RKO (cell line): ENCODE measurements at regions not wholly inside any gene's neighbourhood (a gene's known extent, or its start where the extent isn't known, plus 50 kb on each side); places are given as distances from the start of the nearest gene placed in this dataset.

Experiments used
- DNase-seq: peaks from one replicate; pipeline ENCODE4 v3.0.0-alpha.2; 2016; ENCODE audit warnings: low spot score

DNA sequence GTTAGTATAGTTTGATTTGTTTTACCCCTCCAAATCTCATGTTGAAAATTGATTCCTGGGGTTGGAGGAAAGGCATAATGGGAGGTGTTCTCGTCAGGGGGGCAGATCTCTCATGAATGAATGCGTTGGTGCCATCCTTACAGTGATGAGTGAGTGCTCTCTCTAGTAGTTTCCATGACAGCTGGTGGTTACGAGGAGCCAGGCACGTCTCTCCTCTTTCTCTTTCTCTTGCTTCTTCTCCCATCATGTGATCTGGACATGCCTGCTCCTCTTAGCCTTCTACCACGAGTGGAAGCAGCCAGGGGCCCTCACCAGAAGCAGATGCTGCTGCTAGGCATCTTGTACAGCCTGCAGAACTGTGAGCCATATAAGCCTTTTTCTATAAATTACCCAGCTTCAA, 454.1 kb downstream of the EFNA5 start:
- no peak for DNase-seq

DNA sequence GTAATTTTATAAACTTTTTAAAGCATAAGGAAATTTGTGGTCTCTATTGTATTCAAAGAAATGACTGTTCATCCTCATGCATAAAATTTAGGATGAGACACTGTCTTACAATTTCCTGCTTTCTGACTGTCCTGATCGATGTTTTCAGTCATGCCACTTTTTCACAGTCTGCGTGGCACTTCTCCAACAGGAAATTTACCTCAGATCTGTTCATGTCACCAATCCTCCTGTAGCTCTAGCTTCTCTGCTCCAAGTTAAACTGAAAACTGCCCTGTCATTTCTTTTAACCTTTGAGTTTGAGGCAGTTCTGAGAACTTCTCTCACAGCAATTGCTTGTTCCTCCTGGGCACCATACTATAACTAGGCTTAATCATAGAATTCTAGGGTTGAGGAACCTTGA, 455.1 kb downstream of the EFNA5 start:
- DNase-seq = no peak

DNA sequence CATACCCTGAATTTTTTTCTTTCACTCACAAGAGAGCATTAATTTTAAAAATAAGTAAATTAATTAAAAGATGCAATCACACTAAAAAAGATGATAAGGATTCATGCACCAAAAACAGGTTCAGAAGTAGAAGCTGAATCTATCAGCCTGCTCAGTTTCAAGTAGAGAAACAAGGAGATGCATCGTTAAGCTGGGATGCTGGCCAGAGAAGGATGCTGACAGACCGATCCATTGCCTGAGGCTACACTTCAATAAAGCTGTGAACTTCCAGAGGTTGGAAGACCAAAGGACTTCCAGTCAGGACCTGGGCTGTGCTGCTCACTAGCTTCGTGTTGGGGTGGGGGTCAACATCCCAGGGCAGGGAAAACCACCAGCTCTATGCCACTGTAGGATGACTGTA, 457.7 kb downstream of the EFNA5 start:
- no peak for DNase-seq

DNA sequence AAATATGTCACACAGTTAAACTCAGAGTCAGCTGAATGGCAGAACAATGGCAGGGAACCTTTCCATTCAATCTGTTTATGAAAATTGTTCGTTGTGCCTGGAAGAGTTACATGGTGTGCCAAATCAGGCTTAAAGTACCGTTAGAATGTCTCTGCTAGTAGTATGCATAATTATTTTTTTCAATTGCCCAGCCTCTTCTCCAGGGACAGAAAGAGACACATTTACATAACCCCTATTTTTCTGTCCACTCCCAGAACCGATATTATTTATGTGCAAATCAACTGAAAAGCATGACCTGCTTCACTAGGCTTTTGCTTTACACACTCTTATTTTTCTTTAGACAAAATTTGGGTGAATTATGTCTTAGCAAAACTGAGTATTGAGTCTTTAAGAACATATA, 459.1 kb downstream of the EFNA5 start:
- DNase-seq = no peak

DNA sequence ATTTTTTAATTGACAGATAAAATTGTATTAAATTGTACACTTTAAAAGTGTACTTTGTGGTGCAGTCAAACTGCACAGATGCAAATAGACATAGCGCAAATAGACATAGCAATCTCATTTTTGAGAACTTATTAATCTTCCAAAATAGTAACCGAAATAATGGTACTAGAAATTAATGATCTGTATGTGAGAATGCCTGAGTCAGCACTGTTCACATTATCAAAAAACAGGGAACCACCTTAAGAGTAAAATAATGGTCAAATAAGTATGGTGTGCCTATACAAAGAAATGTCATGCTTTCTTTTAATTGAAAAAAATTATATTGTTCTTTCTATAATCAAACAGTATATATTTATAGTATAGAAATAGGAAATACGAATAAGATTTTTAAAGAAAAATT, 461.9 kb downstream of the EFNA5 start:
- DNase-seq = no peak

DNA sequence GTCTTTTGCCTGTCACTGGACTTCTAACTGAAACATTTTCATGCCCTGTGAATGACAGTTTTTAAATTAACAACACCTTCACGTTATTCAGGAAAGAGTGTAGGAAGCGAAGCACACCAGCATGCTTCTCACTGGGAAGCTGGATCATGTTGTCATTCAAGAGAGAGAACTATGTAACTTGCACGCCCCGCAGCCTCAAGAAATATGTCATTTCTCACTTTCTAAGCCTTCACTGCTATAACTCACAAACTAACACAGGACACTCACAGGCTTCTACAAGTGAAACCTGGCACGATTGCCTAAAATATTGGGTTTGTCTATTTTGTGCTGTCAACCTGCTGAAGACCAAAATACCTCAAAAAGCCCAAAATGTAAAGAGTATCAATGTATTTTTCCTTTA, 466.3 kb downstream of the EFNA5 start:
- DNase-seq = no peak

DNA sequence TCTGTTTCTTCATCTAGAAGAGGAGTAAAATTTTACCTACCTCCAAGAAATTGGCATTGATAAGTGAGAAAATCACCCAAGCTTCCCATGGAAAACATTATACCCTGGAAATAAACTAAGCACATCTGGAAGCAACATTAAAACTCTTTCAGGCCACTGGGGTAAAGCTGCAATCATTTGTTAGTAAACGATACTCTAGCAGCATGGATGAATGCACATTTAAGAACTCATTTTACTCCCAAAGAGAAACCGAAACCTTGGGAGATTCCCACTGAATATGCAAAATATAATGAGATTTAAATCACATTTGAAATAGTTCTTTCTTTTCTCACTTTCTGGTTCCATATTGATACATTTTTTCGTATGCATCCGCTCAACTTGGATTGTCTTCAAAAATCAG, 467.5 kb downstream of the EFNA5 start:
- no peak for DNase-seq

DNA sequence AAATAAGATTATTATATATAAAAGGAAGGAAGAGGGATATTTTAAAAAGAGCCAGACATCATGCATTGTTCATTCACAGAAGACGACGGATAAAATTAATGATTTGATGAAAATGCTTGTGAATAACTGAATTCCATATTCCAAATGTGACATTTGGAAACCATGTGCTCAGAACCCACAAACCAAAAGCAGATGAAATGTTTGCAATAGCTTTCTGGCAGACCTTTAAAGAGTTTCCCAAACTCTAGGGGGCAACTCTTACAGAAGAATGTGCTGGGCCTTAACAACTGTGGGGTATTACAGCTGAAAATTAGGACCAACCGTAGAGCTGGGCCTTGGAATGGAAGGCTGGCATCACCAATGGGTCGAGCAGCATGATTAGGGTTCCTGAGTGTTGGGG, 471.0 kb downstream of the EFNA5 start:
- no peak for DNase-seq

DNA sequence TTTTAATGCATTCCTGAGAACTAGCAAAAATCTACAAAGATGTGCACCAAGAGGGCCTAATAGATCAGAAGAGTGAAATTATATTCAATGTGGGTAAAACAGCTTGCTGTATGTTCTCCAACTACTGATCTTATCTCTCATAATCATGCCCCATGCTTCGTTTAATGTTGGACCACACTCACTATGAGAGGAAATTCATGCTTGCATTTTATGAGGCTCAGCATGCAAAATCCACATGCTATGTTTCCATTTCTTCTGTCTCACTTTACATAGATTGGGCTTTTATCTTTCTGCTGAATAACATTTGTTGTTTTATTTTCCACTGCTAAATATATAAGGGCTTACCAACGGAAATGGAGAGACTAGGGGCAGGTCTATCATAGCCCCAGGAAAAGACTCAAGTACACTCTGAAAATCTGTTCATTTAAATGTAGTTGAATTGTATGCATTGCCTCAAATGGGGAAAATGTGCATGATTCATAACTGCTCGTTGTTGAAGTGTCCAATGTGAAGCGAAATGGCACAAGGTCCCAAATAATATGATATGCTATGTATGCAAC, 474.2 kb downstream of the EFNA5 start:
- DNase-seq = no peak

DNA sequence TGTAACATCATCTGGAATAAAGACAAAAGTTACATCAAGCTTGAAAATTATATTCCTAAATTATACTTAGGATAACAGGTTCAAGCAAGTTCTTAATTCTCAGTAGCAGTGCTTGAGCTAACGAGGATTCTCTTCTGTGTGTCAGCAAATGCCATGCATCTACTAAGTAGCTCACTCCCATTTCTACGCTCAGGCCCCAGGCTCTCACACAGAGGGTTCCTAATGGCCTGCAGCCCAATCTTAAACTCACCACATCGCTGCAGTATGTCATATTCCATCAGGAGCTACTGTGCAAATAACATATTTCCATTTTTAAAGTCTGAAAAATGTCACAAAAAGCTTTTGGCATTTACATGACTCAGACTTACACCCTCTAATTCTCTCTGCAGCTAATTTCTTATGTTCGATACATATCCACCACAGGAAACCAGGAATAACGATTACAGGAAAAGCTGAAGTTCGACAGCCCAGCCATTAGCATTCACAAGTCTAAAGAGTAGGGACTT, 474.8 kb downstream of the EFNA5 start:
- DNase-seq = no peak

DNA sequence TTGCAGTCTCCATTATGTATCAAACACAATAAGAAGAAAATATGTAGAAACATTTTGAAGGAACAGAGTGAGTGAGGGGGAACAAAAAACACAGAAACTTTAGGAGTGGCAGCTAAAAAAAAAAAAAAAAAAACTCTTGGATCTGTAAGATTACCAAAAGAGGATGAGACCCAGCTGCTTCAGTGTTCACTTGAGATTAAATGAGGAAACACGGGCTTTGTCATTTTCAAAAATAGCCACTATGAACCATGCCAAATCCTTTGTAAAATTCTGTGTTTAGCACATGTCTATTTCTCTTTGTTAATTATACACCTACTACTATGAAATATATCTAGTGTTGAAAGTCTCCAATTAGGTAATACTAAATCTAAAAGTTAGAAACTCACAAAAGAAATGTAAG, 485.9 kb downstream of the EFNA5 start:
- DNase-seq = no peak

DNA sequence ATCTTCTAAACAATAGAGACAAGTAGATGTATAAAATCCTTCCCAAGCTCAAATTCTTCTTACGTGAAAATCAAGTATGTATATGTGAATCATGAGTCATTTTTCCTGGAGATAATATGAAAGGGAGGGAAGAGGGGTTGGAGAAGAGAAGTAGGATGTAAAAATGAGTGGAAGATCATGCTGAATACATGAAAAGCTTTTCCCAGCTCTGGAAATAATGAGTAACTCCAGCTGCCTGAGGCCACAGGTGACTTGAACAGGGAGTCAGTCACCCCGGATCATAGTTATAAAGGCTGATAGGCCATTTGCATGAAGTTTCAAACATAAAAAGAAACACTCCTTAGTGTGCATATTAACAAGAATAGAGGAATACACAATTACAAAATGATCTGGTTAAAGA, 486.7 kb downstream of the EFNA5 start:
- no peak for DNase-seq

DNA sequence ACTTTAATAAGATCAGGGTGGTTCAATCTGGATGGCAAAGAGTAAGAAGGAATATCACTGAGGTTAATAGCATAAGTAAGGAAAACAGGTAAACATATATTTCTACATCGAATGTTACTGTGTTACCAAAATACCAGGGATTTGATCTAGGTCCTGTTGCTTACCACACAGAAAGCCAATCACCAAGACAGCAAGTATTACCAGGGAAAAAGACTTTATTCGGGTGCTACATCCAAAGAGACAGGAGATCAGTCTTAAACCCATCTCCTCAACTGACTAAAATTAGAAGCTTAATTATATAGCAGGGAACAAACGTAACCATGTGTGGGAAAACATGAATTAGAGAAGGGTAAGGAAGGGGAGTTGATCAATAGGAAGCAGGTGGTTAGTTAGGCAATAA, 500.1 kb downstream of the EFNA5 start:
- no peak for DNase-seq

DNA sequence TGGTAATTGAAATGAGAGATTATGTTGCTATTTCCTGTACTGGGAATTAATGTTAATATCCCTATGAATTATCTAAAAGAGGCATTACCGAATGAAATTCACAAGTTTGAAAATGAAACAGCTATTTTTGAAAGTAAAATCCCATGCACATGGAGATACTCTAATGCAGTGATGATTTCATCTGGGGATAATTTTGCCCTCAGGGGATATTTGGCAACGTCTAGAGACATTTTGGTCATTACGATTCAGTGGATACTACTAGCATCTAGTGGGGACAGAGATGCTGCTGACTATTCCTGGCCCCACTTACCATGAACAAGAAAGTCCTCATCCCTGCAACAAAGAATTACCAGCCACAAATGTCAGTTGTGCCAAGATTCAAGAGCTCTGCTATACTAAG, 500.9 kb downstream of the EFNA5 start:
- DNase-seq = no peak

DNA sequence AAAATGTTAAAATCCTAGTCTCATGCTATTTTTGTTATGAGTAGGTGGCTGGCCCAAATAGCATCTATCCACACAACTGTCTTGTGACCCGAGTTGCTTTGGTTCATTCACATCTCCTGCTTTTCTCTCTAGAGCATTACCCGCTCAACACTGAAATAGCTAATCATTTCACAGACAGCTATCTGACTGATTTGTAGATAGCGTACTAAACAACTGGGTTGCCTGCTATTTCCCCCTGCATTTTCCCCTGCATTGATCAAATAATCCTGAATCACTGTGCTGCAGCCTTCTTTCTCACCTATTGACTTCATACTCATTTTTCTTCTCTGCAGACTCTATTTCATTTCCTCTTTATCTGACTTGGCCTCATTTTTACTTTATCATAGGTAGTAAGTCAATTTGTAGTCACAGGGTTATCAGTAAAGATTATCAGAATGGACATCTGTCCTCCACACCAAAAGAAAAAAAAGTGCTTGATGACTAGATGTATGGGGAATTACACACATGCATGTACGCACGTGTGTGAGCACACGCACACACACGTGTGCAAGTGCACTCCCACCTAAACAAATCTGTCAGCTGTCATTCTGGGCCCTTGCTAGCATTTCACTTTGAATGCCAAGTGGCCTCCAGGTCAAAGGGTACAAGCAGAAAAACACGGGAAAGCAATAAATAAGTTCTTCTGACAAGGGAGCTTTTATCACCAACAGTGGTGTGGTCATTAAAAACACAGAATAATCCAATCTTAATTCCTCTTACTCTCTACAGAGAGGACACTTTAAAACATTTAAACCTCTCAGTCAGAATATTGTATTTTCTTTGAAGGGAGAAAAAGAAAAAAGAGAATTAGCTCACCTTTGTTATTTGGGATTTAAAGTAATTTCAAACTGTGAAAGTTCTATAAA, 501.6 kb downstream of the EFNA5 start:
- no peak for DNase-seq

DNA sequence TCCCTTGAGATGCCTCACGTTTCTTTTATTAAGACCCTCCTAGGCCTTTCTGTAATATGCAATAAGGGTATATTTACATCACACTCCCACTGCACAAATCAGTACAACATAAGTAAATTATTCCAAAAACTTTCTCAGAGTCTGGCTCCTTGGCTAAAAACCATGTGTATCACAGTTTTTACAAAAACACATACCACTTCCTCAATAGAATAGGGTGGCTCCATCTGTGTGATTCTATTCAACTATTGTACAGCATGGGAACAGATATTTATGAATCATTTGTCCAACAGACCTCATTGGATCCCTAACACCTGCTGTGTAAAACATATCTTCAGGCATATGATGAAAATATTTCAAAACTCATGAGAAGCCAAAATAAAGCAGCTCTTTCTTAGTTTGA, 502.7 kb downstream of the EFNA5 start:
- DNase-seq = no peak

DNA sequence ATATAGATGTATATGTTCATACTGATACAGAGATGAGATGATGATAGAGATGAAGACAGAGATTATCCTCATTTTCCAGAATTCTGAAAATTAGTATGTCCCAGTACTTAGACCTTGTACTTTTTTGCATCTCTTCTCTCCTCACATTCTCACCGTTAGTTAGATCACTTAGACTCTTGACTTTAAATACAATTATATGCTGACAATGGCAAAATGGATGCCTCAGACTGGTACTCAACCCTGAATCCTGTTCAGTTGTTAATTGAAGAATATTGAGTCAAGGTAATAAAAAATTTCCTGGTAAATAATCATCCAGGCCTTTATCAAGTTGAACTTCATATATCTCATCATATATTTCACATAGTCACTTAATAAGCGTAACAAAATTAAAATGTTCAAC, 505.4 kb downstream of the EFNA5 start:
- DNase-seq = no peak

DNA sequence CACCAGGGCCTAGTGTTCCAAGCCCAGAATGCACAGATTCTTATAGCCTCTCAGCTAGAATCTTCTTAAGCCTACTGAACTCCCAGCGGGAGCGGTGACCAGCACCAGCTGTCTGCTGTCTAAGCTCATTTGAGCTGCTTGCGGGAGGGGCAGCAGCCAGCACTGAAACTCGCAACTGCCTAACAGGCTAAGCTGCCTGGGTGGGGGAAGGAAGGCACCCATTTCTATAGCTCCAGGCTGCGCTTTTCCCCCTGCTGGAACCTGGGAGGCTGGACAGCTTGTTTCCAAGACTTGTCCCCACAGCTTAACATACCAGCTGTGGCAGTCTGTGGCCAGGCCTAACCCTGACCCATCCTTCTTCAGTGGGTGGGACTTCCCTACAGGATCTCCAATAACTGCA, 512.9 kb downstream of the EFNA5 start:
- no peak for DNase-seq

DNA sequence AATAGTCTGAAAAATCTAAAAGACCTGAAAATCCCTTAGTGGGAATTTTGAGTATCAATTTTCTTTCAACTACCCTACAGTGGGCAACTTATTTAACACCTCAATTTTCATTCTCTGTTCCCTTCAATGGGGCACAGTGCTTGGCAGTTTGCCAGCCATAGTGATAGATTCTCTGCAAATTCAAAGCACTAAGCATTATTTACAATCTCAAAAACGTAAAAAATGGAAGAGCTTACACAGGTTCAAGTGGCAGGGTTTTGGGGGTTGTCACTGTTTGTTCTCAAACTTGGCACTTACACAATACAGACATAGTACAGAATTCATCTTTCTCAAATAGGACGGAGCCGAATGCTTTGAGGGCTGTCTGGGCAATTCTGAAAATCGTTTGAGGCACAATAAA, 515.0 kb downstream of the EFNA5 start:
- DNase-seq = no peak

DNA sequence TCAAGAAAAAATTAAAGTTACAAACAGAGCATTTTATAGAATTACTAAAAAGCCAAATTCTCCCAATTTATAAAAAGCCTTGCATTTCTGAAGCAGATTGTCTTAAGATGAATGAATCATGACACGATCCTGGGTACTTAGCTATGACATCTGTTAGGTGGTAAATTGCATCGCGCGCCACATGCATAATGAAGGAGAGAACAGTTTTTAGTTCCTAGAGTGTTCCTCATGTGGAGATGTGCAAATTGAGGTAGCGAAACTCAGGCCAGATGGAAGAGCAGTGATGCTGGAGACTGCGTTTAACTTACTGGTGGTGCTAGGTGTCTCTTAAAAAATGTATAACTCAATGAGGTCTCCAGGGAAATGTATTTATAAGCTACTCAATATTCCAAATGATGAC, 516.1 kb downstream of the EFNA5 start:
- DNase-seq = no peak

DNA sequence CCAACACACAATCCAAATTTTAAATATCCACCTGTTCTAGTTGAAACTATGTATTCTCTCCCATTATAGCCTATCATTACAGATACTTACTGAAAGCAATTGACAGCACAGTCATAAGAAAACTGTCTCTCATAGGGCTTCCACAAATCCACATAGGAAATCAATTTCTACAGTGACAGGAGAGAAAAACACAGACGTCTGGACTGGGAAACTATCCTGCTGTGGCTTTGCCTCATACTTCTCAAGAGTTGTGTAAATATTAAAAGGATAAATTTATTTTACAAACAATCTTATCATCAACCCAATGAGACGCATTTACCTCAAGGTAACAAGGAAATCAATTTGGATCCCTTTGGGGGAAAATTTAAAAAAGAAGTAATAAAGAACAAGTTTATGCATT, 517.5 kb downstream of the EFNA5 start:
- DNase-seq = no peak

DNA sequence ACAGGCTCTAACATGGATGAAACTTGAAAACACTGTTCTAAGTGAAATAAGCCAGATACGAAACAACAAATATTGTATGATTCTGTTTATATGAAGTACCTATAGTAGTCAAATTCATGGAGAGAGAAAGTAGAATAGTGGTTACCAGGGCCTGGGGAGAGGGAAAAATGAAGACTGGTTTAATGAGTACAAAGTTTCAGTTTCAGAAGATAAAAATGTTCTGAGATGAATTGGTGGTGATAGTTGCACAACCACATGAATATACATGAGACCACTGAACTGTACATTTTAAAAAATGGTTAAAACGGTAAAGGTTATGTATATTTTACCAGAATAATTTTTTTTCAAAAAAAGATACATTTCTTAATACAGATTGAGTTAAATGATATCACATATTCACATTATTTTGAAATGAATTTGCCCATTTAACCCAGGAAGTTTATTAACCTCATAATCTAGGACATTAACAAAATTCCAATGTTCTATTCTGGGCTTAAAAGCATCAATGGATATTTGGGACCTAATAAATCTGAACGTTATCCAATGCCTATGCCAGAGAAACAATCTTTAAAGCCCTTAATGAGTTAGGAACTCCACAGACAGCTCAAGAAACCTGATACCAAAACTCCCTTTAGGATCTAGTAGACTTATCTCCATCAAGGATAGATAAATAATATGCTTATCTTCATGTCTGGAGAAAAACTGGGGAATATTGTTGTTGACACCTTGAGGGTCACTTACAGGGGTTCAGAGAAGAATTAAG, 521.3 kb downstream of the EFNA5 start:
- DNase-seq = no peak

DNA sequence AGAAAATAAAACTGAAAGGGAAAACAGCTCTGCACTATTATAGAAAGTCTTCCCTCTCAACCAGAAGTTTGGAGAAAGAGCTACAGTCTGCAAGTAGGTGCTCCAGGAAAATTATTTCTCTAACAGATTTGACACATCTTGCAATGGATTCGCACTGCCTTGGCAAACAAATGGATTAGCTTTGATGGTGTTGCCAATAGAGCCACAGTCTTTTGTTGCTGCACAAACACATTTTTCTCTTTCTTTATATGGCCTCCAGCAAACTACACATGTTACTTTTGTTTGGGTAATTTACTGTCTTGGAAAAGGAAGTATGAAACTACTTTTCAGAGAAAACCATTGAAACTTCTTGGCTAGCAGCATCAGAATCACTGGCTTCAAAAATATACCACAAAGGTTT, 523.1 kb downstream of the EFNA5 start:
- no peak for DNase-seq
